Stomach (tissue), 4 donors: ENCODE measurements at regions not wholly inside any gene's neighbourhood (a gene's known extent, or its start where the extent isn't known, plus 50 kb on each side); places are given as distances from the start of the nearest gene placed in this dataset.

Source experiments
- POLR2A ChIP-seq, 4 donors: fragments of 450-650 bp; IDR thresholded peaks; one replicate each; pipeline ENCODE4 v1.6.1; 2016; ENCODE audit warnings: antibody characterized with exemption in 4 of 4, control low read depth in 2 of 4, mild to moderate bottlenecking in 1 of 4, moderate library complexity in 1 of 4
- POLR2AphosphoS5 ChIP-seq, 3 donors: sonication (generic); formaldehyde crosslinking; IDR thresholded peaks; one replicate each; pipeline ENCODE4 v1.6.1; 2016; ENCODE audit warnings: antibody characterized with exemption in 3 of 3
- TF ChIP-seq, protein P1 (sequence below), 7 experiments: fragments of 450-650 bp in 4 of 7; fragments of 200-600 bp in 3 of 7; sonication (generic) in 3 of 7; IDR thresholded peaks; one replicate each; pipeline ENCODE4 v1.5.1; 2016 to 2019; ENCODE audit warnings: antibody characterized with exemption in 7 of 7, control low read depth in 2 of 7, mild to moderate bottlenecking in 1 of 7

DNA sequence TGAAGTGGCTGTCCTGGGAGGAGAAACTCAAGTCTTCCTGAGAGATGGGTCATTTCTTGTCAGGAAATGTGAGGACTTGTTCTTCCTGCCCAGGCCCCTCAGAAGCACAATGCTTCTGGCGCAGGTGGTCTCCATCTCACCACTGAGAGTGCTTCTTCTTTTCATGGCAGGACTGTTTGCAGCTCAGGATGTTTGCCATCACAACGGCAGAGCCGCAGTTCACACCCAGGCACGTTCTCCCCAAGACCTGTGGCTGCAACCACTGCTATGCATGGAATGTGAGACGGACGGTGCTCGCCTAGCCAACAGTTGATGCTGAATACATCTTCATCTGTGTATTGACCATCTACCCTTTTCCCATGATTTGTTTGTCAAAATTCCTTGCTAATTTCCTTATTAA, 216.3 kb downstream of the GADD45G start:
- TF ChIP-seq, protein P1, sequence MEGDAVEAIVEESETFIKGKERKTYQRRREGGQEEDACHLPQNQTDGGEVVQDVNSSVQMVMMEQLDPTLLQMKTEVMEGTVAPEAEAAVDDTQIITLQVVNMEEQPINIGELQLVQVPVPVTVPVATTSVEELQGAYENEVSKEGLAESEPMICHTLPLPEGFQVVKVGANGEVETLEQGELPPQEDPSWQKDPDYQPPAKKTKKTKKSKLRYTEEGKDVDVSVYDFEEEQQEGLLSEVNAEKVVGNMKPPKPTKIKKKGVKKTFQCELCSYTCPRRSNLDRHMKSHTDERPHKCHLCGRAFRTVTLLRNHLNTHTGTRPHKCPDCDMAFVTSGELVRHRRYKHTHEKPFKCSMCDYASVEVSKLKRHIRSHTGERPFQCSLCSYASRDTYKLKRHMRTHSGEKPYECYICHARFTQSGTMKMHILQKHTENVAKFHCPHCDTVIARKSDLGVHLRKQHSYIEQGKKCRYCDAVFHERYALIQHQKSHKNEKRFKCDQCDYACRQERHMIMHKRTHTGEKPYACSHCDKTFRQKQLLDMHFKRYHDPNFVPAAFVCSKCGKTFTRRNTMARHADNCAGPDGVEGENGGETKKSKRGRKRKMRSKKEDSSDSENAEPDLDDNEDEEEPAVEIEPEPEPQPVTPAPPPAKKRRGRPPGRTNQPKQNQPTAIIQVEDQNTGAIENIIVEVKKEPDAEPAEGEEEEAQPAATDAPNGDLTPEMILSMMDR (IDR thresholded peaks at IDR 0.05), result no peak
- TF ChIP-seq POLR2A (IDR thresholded peaks at IDR 0.05), result no peak
- TF ChIP-seq POLR2AphosphoS5 (IDR thresholded peaks at IDR 0.05), result no peak
